HG02763 (cell line): ENCODE measurements at regions not wholly inside any gene's neighbourhood (a gene's known extent, or its start where the extent isn't known, plus 50 kb on each side); places are given as distances from the start of the nearest gene placed in this dataset.

Experiments used
- ATAC-seq: cut with Tn5 transposase; IDR thresholded peaks from one replicate; pipeline ENCODE4 v1.9.1; 2021; ENCODE audit warnings: mild to moderate bottlenecking, moderate library complexity; ENCODE audit not compliant: unreplicated experiment

GRCh38 chrX:23223169-23223568 lies 111.5 kb upstream of the PTCHD1 start:
- ATAC-seq = no peak

- ATAC-seq = no peak
These were observed 106.2 kb upstream of the PTCHD1 start for GRCh38 chrX:23228454-23228853.

DNA sequence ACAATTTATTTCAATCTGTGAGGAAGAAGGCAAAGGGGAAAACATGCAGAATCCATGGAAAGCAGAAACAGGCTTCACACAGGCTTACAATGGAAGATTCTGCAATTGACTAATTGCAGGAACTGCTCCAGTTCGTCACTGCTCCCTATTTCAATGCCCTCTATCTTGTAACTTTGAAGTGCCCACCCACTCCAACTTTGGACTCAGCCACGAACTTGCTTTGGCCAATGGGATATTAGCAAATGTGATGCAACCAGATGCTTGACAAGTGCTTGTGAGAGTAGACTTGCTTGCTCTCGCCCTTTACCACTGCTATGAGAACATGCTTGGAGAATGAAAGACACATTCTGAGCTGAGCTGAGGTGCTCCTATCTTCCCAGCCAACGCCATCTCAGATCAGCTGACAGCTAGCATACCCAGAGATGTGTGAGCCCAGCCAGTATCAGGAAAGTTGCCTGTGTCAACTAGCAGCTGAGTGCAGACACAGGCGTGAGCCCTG lies 105.7 kb upstream of the PTCHD1 start:
- no peak for ATAC-seq

GRCh38 chrX:23235051-23235450 lies 99.6 kb upstream of the PTCHD1 start:
- no peak for ATAC-seq

DNA sequence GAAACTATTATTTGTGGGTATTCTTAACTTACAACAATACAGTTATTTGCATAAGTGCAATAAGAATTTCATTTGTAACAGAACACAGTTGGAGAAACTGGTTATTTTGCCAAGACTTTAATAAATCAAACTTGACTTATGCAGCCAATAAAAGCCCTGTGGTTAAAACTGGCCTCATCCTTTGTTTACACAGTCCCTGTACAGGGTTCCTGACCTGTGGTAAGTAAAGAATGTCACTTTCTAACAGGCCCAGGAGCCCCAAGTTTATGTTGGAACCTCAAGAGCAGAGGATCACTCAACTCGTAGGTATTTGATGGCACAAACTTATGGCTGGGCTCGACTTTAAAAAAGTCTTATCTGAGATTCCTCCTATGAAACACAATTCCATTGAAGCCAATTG lies 88.6 kb upstream of the PTCHD1 start:
- no peak for ATAC-seq

GRCh38 chrX:23248187-23248586 lies 86.5 kb upstream of the PTCHD1 start:
- no peak for ATAC-seq

- no peak for ATAC-seq
These were observed 83.6 kb upstream of the PTCHD1 start for GRCh38 chrX:23251043-23251442.

DNA sequence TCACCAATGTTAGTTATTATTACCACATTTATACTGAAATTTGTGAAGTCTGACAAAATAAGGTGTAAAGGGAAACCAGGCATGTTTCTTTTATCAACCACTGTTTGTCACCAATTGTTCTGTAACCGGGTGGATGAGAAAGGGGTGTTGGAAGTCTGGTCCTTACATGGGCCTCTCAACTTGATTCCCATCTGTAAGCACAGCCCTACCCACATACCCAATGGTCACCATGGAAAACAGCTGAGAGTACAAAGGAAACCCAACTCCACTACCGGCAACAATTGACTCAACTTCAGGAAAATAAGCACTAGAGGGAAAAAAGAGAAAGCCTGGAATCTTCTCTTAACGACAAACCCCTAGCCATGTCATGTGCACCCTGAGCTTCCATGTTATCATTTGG lies 70.8 kb upstream of the PTCHD1 start:
- no peak for ATAC-seq

GRCh38 chrX:23269923-23270322 lies 64.7 kb upstream of the PTCHD1 start:
- ATAC-seq = no peak

DNA sequence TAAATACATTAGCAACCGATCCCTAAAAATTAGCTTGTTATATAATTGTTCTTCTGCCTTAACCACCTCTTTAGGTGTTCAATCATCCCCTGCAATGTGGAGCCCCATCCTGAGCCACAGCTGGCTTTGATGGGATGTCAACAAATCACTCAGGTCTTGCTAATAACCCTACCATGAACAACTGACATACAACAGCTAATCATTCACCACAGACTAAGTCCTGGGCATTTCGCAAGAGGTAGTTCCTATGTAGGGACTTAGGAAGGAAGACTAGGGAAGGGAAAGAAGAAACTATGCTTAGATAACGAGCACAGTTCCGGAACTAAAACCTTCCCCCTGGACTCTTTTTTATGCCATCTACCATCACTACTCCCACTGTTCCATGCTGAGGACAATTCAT lies 63.6 kb upstream of the PTCHD1 start:
- ATAC-seq = no peak

- ATAC-seq = no peak
These were observed 58.2 kb upstream of the PTCHD1 start for GRCh38 chrX:23276475-23276874.
